ENCODE measurements at regions not wholly inside any gene's neighbourhood (a gene's known extent, or its start where the extent isn't known, plus 50 kb on each side); places are given as distances from the start of the nearest gene placed in this dataset.

- TF ChIP-seq CTCF (IDR thresholded peaks at IDR 0.05; ENCODE audit: insufficient read depth, low read depth, low read length, missing control alignments): no peak
- no peak overlapping the region for H3K4me3 ChIP-seq (ENCODE audit: low read length)
- no peak for DNase-seq (ENCODE audit: low read depth)
Measured at GRCh38 chr6:80679992-80680391, 573.5 kb downstream of the BCKDHB start.

- H3K4me3 ChIP-seq (ENCODE audit: low read length): no peak overlapping the region
- peak; percentile 20 for DNase-seq (ENCODE audit: low read depth)
- TF ChIP-seq CTCF (IDR thresholded peaks at IDR 0.05; ENCODE audit: insufficient read depth, low read depth, low read length, missing control alignments): no peak
Measured at GRCh38 chr6:80676386-80676785, 569.9 kb downstream of the BCKDHB start.

- no peak overlapping the region for H3K4me3 ChIP-seq (ENCODE audit: low read length)
- TF ChIP-seq CTCF (IDR thresholded peaks at IDR 0.05; ENCODE audit: insufficient read depth, low read depth, low read length, missing control alignments): no peak
- no peak for DNase-seq (ENCODE audit: low read depth)
Measured at GRCh38 chr6:80674669-80675068, 568.2 kb downstream of the BCKDHB start.

- H3K4me3 ChIP-seq (ENCODE audit: low read length): no peak overlapping the region
- no peak for DNase-seq (ENCODE audit: low read depth)
- no peak for TF ChIP-seq CTCF (IDR thresholded peaks at IDR 0.05; ENCODE audit: insufficient read depth, low read depth, low read length, missing control alignments)
Measured at GRCh38 chr6:80673367-80673766, 566.9 kb downstream of the BCKDHB start.

- DNase-seq (ENCODE audit: low read depth): no peak
- no peak overlapping the region for H3K4me3 ChIP-seq (ENCODE audit: low read length)
- no peak for TF ChIP-seq CTCF (IDR thresholded peaks at IDR 0.05; ENCODE audit: insufficient read depth, low read depth, low read length, missing control alignments)
Measured at GRCh38 chr6:80667006-80667405, 560.5 kb downstream of the BCKDHB start.

- DNase-seq (ENCODE audit: low read depth): no peak
- no peak for TF ChIP-seq CTCF (IDR thresholded peaks at IDR 0.05; ENCODE audit: insufficient read depth, low read depth, low read length, missing control alignments)
- no peak overlapping the region for H3K4me3 ChIP-seq (ENCODE audit: low read length)
Measured at GRCh38 chr6:80658926-80659325, 552.5 kb downstream of the BCKDHB start.

GRCh38 chr6:80647156-80647555, 540.7 kb downstream of the BCKDHB start:
- H3K4me3 ChIP-seq (ENCODE audit: low read length): no peak overlapping the region
- TF ChIP-seq CTCF (IDR thresholded peaks at IDR 0.05; ENCODE audit: insufficient read depth, low read depth, low read length, missing control alignments): no peak
- DNase-seq (ENCODE audit: low read depth): no peak

Measured in epithelial cell of esophagus (primary cell).